DOHH2 (cell line): ENCODE measurements at regions not wholly inside any gene's neighbourhood (a gene's known extent, or its start where the extent isn't known, plus 50 kb on each side); places are given as distances from the start of the nearest gene placed in this dataset.

ENCODE experiments used
- CTCF ChIP-seq: fragments of 200-600 bp; sonication (generic); IDR thresholded peaks from one replicate; pipeline ENCODE4 v1.5.1; 2014; ENCODE audit warnings: antibody characterized with exemption, mild to moderate bottlenecking, low read depth, low read length; ENCODE audit not compliant: poor library complexity, severe bottlenecking
- EZH2phosphoT487 ChIP-seq: fragments of 200-600 bp; sonication (generic); IDR thresholded peaks from 2 replicates; pipeline ENCODE4 v1.6.1; 2017; ENCODE audit warnings: borderline replicate concordance, mild to moderate bottlenecking, antibody characterized with exemption, low read length, moderate library complexity, mixed read lengths

DNA sequence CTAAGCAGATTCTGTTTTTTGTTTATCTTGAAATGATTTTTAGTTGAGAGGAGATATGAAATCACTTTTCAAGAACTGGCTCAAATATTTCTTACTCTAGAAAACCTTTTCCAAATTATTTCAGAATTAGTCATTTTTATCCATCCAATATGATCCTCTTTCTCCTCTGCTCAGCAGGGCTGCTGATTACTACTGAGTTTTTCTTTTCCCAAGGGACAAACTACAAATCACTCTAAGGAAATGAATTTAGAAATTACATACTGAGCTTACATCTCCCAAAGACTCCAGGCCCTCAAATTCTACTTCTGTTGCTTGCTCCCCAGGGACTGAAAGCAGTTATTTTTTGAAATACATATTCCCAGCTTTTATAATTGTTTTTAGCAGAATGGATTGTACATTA lies 87.4 kb upstream of the UFM1 start:
- TF ChIP-seq CTCF (no peak), EZH2phosphoT487 (no peak)
